BLaER1 (cell line): ENCODE measurements at regions not wholly inside any gene's neighbourhood (a gene's known extent, or its start where the extent isn't known, plus 50 kb on each side); places are given as distances from the start of the nearest gene placed in this dataset.

ENCODE experiments used
- H3K27ac ChIP-seq: shearing (Covaris generic); formaldehyde crosslinking; 2 replicates; pipeline ENCODE4 v1.8.1; 2022
- H3K27me3 ChIP-seq: shearing (Covaris generic); formaldehyde crosslinking; 2 replicates; pipeline ENCODE4 v1.8.1; 2022
- H3K36me3 ChIP-seq: shearing (Covaris generic); formaldehyde crosslinking; 2 replicates; pipeline ENCODE4 v1.8.1; 2022
- H3K4me1 ChIP-seq: shearing (Covaris generic); formaldehyde crosslinking; 2 replicates; pipeline ENCODE4 v1.8.1; 2022
- H3K4me2 ChIP-seq: shearing (Covaris generic); formaldehyde crosslinking; 2 replicates; pipeline ENCODE4 v1.8.1; 2022
- H3K4me3 ChIP-seq: shearing (Covaris generic); formaldehyde crosslinking; 2 replicates; pipeline ENCODE4 v1.8.1; 2022
- H3K9ac ChIP-seq: shearing (Covaris generic); formaldehyde crosslinking; 2 replicates; pipeline ENCODE4 v1.8.1; 2022
- H3K9me3 ChIP-seq: shearing (Covaris generic); formaldehyde crosslinking; 2 replicates; pipeline ENCODE4 v1.8.1; 2022
- H4K20me1 ChIP-seq: shearing (Covaris generic); formaldehyde crosslinking; 2 replicates; pipeline ENCODE4 v1.8.1; 2022
- Cebpa-rat ChIP-seq: shearing (Covaris generic); IDR thresholded peaks from 2 replicates; pipeline ENCODE4 v1.8.1; 2022

DNA sequence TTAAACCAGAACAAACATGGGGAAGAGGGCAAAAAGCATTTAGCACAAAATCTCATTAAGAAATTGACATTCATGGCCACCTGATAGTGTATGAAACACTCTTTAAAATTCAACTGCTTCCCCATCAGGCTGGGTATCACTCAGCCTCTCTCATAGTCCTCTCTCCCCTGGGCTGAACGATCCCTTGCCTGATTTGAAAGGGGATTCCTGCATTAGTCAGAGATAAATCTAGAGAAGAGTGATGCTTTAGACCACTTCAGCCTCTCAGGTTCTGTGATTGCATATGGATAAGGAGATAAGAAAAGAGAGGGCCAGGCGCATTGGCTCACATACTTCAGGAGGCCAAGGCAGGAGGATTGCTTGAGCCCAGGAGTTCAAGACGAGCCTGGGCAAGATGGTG, 280.0 kb downstream of the SOX9 start:
- Histone ChIP-seq H3K27ac (no peak overlapping the region), H3K9ac (no peak overlapping the region), H3K27me3 (no peaks in the 10 kb centered on the region), H3K4me2 (no peak overlapping the region), H3K36me3 (no peaks in the 10 kb centered on the region), H3K9me3 (no peaks in the 10 kb centered on the region), H3K4me3 (no peak overlapping the region), H4K20me1 (no peaks in the 10 kb centered on the region), H3K4me1 (0 out of 2 replicates have a peak, but pooled peaks cover 3% of the 10 kb centered on the region)
- TF ChIP-seq Cebpa-rat = no peak

GRCh38 chr17:72401883-72402726, 281.3 kb downstream of the SOX9 start:
- Histone ChIP-seq H3K9me3 (no peaks in the 10 kb centered on the region), H3K36me3 (no peaks in the 10 kb centered on the region), H3K27ac (no peak overlapping the region), H3K9ac (no peak overlapping the region), H3K4me1 (peaks cover 8% of the 10 kb centered on the region), H3K4me2 (no peak overlapping the region), H3K27me3 (no peaks in the 10 kb centered on the region), H4K20me1 (no peaks in the 10 kb centered on the region), H3K4me3 (no peak overlapping the region)
- TF ChIP-seq Cebpa-rat = no peak

DNA sequence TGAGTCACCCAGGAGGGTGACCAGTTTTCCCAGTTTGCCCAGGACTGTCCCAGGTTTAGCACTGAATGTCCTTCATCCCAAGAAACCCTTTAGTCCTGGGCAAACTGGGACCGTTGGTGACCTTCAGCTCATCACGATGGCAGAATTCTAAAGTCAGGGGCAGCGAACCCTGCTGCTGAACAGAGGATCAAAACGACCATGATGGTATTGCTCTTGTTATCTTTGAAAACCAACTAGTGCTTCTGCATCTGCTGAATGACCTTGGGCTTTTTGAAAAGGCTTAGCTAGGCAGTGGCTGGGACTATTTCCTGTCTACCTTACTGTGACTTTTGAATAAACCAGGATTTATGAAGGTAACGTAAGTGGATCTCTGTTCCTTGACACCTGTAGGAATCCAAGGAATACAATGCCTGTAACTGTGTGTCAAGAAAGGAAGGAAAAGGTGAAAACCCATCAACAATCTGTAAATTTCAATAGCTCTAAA, 281.9 kb downstream of the SOX9 start:
- peaks cover 14% of the 10 kb centered on the region for H3K4me1 ChIP-seq

GRCh38 chr17:72403713-72404209, 282.9 kb downstream of the SOX9 start:
- Histone ChIP-seq H3K27ac (no peak overlapping the region), H3K4me1 (peaks cover 24% of the 10 kb centered on the region), H3K9me3 (no peaks in the 10 kb centered on the region), H3K36me3 (no peaks in the 10 kb centered on the region), H3K9ac (no peak overlapping the region), H4K20me1 (no peaks in the 10 kb centered on the region), H3K4me2 (no peak overlapping the region), H3K27me3 (no peaks in the 10 kb centered on the region), H3K4me3 (no peak overlapping the region)
- TF ChIP-seq Cebpa-rat = no peak

More for the DNA sequence above, 281.9 kb downstream of the SOX9 start:
- no peak overlapping the region for H3K4me3 ChIP-seq
- H3K4me2 ChIP-seq = no peak overlapping the region
- H3K27me3 ChIP-seq = no peaks in the 10 kb centered on the region
- TF ChIP-seq Cebpa-rat = no peak
- no peak overlapping the region for H3K27ac ChIP-seq
- H3K36me3 ChIP-seq = no peaks in the 10 kb centered on the region
- no peaks in the 10 kb centered on the region for H3K9me3 ChIP-seq
- H4K20me1 ChIP-seq = no peaks in the 10 kb centered on the region
- H3K9ac ChIP-seq = no peak overlapping the region

GRCh38 chr17:72404872-72405271, 284.1 kb downstream of the SOX9 start:
- no peak overlapping the region for H3K9ac ChIP-seq
- no peak overlapping the region for H3K27ac ChIP-seq
- TF ChIP-seq Cebpa-rat = no peak
- H4K20me1 ChIP-seq = no peaks in the 10 kb centered on the region
- no peak overlapping the region for H3K4me2 ChIP-seq
- no peak overlapping the region for H3K4me3 ChIP-seq
- no peaks in the 10 kb centered on the region for H3K36me3 ChIP-seq
- no peaks in the 10 kb centered on the region for H3K9me3 ChIP-seq
- peaks cover 33% of the 10 kb centered on the region for H3K4me1 ChIP-seq
- no peaks in the 10 kb centered on the region for H3K27me3 ChIP-seq

DNA sequence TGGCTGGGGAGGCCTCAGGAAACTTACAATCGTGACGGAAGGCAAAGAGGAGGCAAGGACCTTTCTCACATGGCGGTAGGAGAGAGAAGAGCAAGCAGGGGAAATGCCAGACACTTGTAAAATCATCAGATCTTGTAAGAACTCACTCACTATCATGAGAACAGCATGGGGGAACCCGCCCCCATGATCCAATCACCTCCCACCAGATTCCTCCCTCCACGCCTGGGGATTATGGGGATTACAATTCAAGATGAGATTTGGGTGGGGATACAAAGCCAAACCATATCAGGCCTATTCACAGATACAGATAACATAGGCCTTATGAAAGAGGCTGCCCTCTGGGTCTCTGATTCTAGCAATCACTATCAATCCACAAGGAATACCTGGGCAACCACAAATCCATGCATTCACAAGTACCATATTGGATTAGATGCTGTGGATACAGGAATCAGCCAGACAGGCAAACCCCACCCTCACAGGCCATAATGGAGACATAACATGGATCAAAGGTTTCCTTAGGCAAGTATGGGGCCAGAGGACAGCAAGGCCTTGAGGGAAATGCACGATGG, 284.9 kb downstream of the SOX9 start:
- Histone ChIP-seq H4K20me1 (no peaks in the 10 kb centered on the region), H3K36me3 (no peaks in the 10 kb centered on the region), H3K4me1 (peaks cover 33% of the 10 kb centered on the region), H3K4me3 (no peak overlapping the region), H3K27ac (no peak overlapping the region), H3K9ac (no peak overlapping the region), H3K4me2 (no peak overlapping the region), H3K9me3 (no peaks in the 10 kb centered on the region), H3K27me3 (no peaks in the 10 kb centered on the region)
- no peak for TF ChIP-seq Cebpa-rat

GRCh38 chr17:72406498-72406897, 285.7 kb downstream of the SOX9 start:
- Histone ChIP-seq H3K4me1 (peaks cover 33% of the 10 kb centered on the region), H3K9me3 (no peaks in the 10 kb centered on the region), H3K27ac (0 out of 2 replicates have a peak overlapping the region, but pooled peaks have one; percentile 3), H3K4me3 (no peak overlapping the region), H3K27me3 (no peaks in the 10 kb centered on the region), H3K36me3 (no peaks in the 10 kb centered on the region), H4K20me1 (no peaks in the 10 kb centered on the region), H3K4me2 (peak overlapping the region; percentile 71), H3K9ac (no peak overlapping the region)
- no peak for TF ChIP-seq Cebpa-rat

DNA sequence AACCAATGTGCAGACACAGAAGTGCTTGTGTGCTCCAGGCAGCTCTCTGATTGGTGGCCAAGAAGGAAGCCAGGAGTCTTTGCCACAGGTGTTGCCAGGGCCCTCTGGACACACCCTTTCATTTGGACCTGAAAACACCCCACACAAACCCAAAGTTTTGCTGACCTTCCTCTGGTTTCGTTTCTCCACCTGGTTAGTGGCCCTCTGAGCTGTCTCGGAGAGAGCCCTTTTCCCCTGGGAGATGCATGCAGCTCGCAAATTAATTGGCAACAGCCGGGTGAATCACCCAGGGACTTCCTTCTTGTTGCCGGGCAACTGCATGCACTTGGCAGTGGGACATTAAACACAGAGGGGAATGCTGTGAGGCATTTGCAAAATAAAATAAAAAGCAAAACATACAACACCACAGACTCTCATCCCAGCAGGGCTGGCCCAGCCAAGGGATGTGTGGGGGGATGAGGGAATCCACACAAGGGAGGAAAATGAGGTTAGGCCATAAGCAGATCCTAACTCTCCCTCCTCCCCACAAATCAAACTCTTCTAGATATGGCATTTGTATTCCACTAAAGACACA, 286.6 kb downstream of the SOX9 start:
- peaks cover 33% of the 10 kb centered on the region for H3K4me1 ChIP-seq
- H4K20me1 ChIP-seq = no peaks in the 10 kb centered on the region
- H3K27ac ChIP-seq = 0 out of 2 replicates have a peak overlapping the region, but pooled peaks have one; percentile 3
- H3K9me3 ChIP-seq = no peaks in the 10 kb centered on the region
- peak overlapping the region; percentile 71 for H3K4me2 ChIP-seq
- H3K36me3 ChIP-seq = no peaks in the 10 kb centered on the region
- H3K27me3 ChIP-seq = no peaks in the 10 kb centered on the region
- no peak overlapping the region for H3K9ac ChIP-seq
- H3K4me3 ChIP-seq = no peak overlapping the region
- TF ChIP-seq Cebpa-rat = no peak

GRCh38 chr17:72407931-72408330, 287.1 kb downstream of the SOX9 start:
- Histone ChIP-seq H3K27me3 (no peaks in the 10 kb centered on the region), H3K9me3 (no peaks in the 10 kb centered on the region), H3K4me1 (peaks cover 37% of the 10 kb centered on the region), H3K4me3 (no peak overlapping the region), H3K36me3 (no peaks in the 10 kb centered on the region), H3K9ac (no peak overlapping the region), H3K4me2 (peak overlapping the region; percentile 71), H4K20me1 (no peaks in the 10 kb centered on the region), H3K27ac (no peak overlapping the region)
- TF ChIP-seq Cebpa-rat = no peak

DNA sequence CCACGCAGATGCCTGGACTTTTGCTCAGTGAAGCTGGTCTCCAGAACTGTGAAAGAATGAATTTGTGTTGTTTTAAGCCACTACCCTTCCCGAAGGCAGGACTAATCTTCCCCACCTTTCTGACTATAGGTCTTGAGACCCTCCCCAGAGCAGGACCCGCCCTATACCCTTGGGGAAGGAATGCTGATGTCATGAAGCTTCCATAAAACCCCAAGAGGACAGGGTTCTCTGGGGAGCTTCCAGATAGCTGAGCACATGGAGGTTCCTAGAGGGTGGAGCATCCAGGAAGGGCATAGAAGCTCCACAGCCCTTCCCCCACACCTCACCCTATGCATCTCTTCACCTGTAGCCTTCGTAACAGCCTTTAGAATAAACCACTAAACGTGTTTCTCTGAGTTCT, 287.8 kb downstream of the SOX9 start:
- H3K4me3 ChIP-seq = no peak overlapping the region
- peak overlapping the region; percentile 71 for H3K4me2 ChIP-seq
- no peak overlapping the region for H3K9ac ChIP-seq
- H3K4me1 ChIP-seq = peaks cover 37% of the 10 kb centered on the region
- H3K27me3 ChIP-seq = no peaks in the 10 kb centered on the region
- H3K27ac ChIP-seq = no peak overlapping the region
- no peak for TF ChIP-seq Cebpa-rat
- H3K36me3 ChIP-seq = no peaks in the 10 kb centered on the region
- H4K20me1 ChIP-seq = no peaks in the 10 kb centered on the region
- no peaks in the 10 kb centered on the region for H3K9me3 ChIP-seq
